Esophagus squamous epithelium (tissue), 5 donors: ENCODE measurements at regions not wholly inside any gene's neighbourhood (a gene's known extent, or its start where the extent isn't known, plus 50 kb on each side); places are given as distances from the start of the nearest gene placed in this dataset.

Experiments
- DNase-seq: peaks from one replicate; lab custom pipeline; 2025; lab: John Stamatoyannopoulos, UW
- H3K27ac ChIP-seq, 4 donors: fragments of 200-600 bp; sonication (generic); one replicate each; pipeline ENCODE4 v1.5.1; 2016 to 2019; ENCODE audit warnings: mild to moderate bottlenecking in 1 of 4
- H3K27me3 ChIP-seq, 4 donors: fragments of 200-600 bp; sonication (generic); 1 replicate in 3 of 4; 2 replicates in 1 of 4; pipeline versions ENCODE4 v1.5.1 to v1.6.0; 2017 to 2021; ENCODE audit warnings: antibody characterized with exemption in 1 of 4
- H3K36me3 ChIP-seq, 3 donors: fragments of 200-600 bp; sonication (generic); one replicate each; pipeline ENCODE4 v1.5.1; 2016 to 2019
- H3K4me1 ChIP-seq, 3 donors: fragments of 200-600 bp; sonication (generic); one replicate each; pipeline ENCODE4 v1.5.1; 2017 to 2019
- H3K4me3 ChIP-seq, 4 donors: fragments of 200-600 bp; sonication (generic); 1 replicate in 3 of 4; 2 replicates in 1 of 4; pipeline ENCODE4 v1.5.1; 2016 to 2019; ENCODE audit warnings: mild to moderate bottlenecking in 2 of 4, moderate library complexity in 1 of 4
- H3K9me3 ChIP-seq, 3 donors: fragments of 200-600 bp; sonication (generic); one replicate each; pipeline ENCODE4 v1.5.1; 2016 to 2019
- CTCF ChIP-seq, 6 experiments: fragments of 450-650 bp in 4 of 6; fragments of 200-600 bp in 2 of 6; sonication (generic) in 2 of 6; IDR thresholded peaks; one replicate each; pipeline ENCODE4 v1.5.1; 2016 to 2019; ENCODE audit warnings: antibody characterized with exemption in 6 of 6, mild to moderate bottlenecking in 4 of 6, moderate library complexity in 4 of 6
- POLR2A ChIP-seq, 4 donors: fragments of 450-650 bp; IDR thresholded peaks; one replicate each; pipeline ENCODE4 v1.6.1; 2017; ENCODE audit warnings: antibody characterized with exemption in 4 of 4, mild to moderate bottlenecking in 4 of 4, moderate library complexity in 3 of 4
- WGBS, 2 donors: methylation state at CpG; one replicate each; pipeline ENCODE4 v1.1.5; 2018; 5-methylcytosine and 5-hydroxymethylcytosine counted together
- intact Hi-C: fragments of 100-400 bp; cut with DNase I; formaldehyde crosslinking; loops from one replicate; pipeline ENCODE4 v1.15.0; 2022
- donor health status: DM: yes; HTN: yes; CAD: no.

- no peak for TF ChIP-seq CTCF (IDR thresholded peaks at IDR 0.05)
- TF ChIP-seq POLR2A (IDR thresholded peaks at IDR 0.05), result no peak
Observed at GRCh38 chr1:71200503-71200902, 119.7 kb upstream of the ZRANB2 start.

GRCh38 chr1:71196685-71197084, 115.8 kb upstream of the ZRANB2 start:
- no peak for TF ChIP-seq POLR2A (IDR thresholded peaks at IDR 0.05)
- no peak for TF ChIP-seq CTCF (IDR thresholded peaks at IDR 0.05)
- no peak overlapping the region for H3K4me3 ChIP-seq
- no peak overlapping the region for H3K27ac ChIP-seq
- H3K9me3 ChIP-seq, result peaks cover 0 to 2% (median 0%) of the 10 kb centered on the region in 3 donors
- DNase-seq, result no peak
- H3K4me1 ChIP-seq, result no peaks in the 10 kb centered on the region
- H3K27me3 ChIP-seq, result no peaks in the 10 kb centered on the region
- intact Hi-C loops, result no loop called here
- H3K36me3 ChIP-seq, result no peaks in the 10 kb centered on the region

More at GRCh38 chr1:71200503-71200902, 119.7 kb upstream of the ZRANB2 start:
- H3K27me3 ChIP-seq, result no peaks in the 10 kb centered on the region
- no peaks in the 10 kb centered on the region for H3K9me3 ChIP-seq
- intact Hi-C loops, result no loop called here
- H3K4me1 ChIP-seq, result no peaks in the 10 kb centered on the region
- no peaks in the 10 kb centered on the region for H3K36me3 ChIP-seq
- no peak overlapping the region for H3K27ac ChIP-seq
- DNase-seq, result no peak
- no peak overlapping the region for H3K4me3 ChIP-seq

GRCh38 chr1:71193153-71193552, 112.3 kb upstream of the ZRANB2 start:
- intact Hi-C loops, result no loop called here
- Histone ChIP-seq H3K27ac (no peak overlapping the region), H3K4me1 (no peaks in the 10 kb centered on the region), H3K9me3 (peaks cover 0 to 4% (median 0%) of the 10 kb centered on the region in 3 donors), H3K36me3 (no peaks in the 10 kb centered on the region), H3K27me3 (no peaks in the 10 kb centered on the region), H3K4me3 (no peak overlapping the region)
- WGBS, 2 donors, result 52 to 80% methylated on average over 1 of the region's 1 CpG
- no peak for DNase-seq
- TF ChIP-seq CTCF (IDR thresholded peaks at IDR 0.05), result no peak
- no peak for TF ChIP-seq POLR2A (IDR thresholded peaks at IDR 0.05)

GRCh38 chr1:71191520-71191919, 110.7 kb upstream of the ZRANB2 start:
- Histone ChIP-seq H3K4me3 (no peak overlapping the region), H3K27ac (no peak overlapping the region), H3K4me1 (no peaks in the 10 kb centered on the region), H3K27me3 (no peaks in the 10 kb centered on the region), H3K36me3 (no peaks in the 10 kb centered on the region), H3K9me3 (peaks cover 0 to 4% (median 0%) of the 10 kb centered on the region in 3 donors)
- 79 to 86% methylated on average over 1 of the region's 1 CpG for WGBS, 2 donors
- no peak for DNase-seq
- intact Hi-C loops, result no loop called here
- no peak for TF ChIP-seq POLR2A (IDR thresholded peaks at IDR 0.05)

GRCh38 chr1:71190843-71191242, 110.0 kb upstream of the ZRANB2 start:
- WGBS, 2 donors, result 78 to 82% methylated on average over 5 of the region's 5 CpGs
- no peak overlapping the region for H3K4me3 ChIP-seq
- no peak for DNase-seq
- no peaks in the 10 kb centered on the region for H3K4me1 ChIP-seq
- peaks cover 0 to 4% (median 0%) of the 10 kb centered on the region in 3 donors for H3K9me3 ChIP-seq
- H3K27me3 ChIP-seq, result no peaks in the 10 kb centered on the region
- intact Hi-C loops, result no loop called here
- no peaks in the 10 kb centered on the region for H3K36me3 ChIP-seq
- H3K27ac ChIP-seq, result no peak overlapping the region
- TF ChIP-seq CTCF (IDR thresholded peaks at IDR 0.05), result no peak

- no peaks in the 10 kb centered on the region for H3K9me3 ChIP-seq
- no peaks in the 10 kb centered on the region for H3K27me3 ChIP-seq
- WGBS, 2 donors, result 97% methylated on average over 6 of the region's 6 CpGs
- no peak overlapping the region for H3K27ac ChIP-seq
- TF ChIP-seq CTCF (IDR thresholded peaks at IDR 0.05) (no peak), POLR2A (IDR thresholded peaks at IDR 0.05) (no peak)
- H3K36me3 ChIP-seq, result no peaks in the 10 kb centered on the region
- no peaks in the 10 kb centered on the region for H3K4me1 ChIP-seq
- DNase-seq, result no peak
- no peak overlapping the region for H3K4me3 ChIP-seq
- intact Hi-C loops, result no loop called here
Observed at GRCh38 chr1:71184410-71184809, 103.6 kb upstream of the ZRANB2 start.
